Endodermal cell (in vitro differentiated cells): ENCODE measurements at regions not wholly inside any gene's neighbourhood (a gene's known extent, or its start where the extent isn't known, plus 50 kb on each side); places are given as distances from the start of the nearest gene placed in this dataset.

Source experiments
- DNase-seq: peaks from one replicate; pipeline ENCODE4 v3.0.0-alpha.2; 2017
- H3K27ac ChIP-seq: 2 replicates; pipeline ENCODE4 v1.5.1; 2013; ENCODE audit warnings: mild to moderate bottlenecking, low read depth, low read length, moderate library complexity
- H3K27me3 ChIP-seq: 2 replicates; pipeline ENCODE4 v1.6.1; 2013; ENCODE audit warnings: mild to moderate bottlenecking, low read length, moderate library complexity; ENCODE audit not compliant: insufficient read depth, control insufficient read depth, poor library complexity, severe bottlenecking
- H3K36me3 ChIP-seq: 2 replicates; pipeline ENCODE4 v1.7.0; 2013; ENCODE audit warnings: mild to moderate bottlenecking, low read length, moderate library complexity; ENCODE audit not compliant: control insufficient read depth, insufficient read depth
- H3K4me1 ChIP-seq: one replicate; pipeline ENCODE4 v1.7.0; 2013; ENCODE audit warnings: low read length; ENCODE audit not compliant: control insufficient read depth, insufficient read depth
- H3K4me3 ChIP-seq: 2 replicates; pipeline ENCODE4 v1.5.1; 2013; ENCODE audit warnings: mild to moderate bottlenecking, low read length, moderate library complexity
- H3K9ac ChIP-seq: 2 replicates; pipeline ENCODE4 v1.6.1; 2013; ENCODE audit warnings: mild to moderate bottlenecking, low read length, moderate library complexity; ENCODE audit not compliant: poor library complexity, severe bottlenecking; ENCODE audit errors: extremely low read depth
- H3K9me3 ChIP-seq: 2 replicates; pipeline ENCODE4 v1.6.1; 2013; ENCODE audit warnings: mild to moderate bottlenecking, low read length, moderate library complexity; ENCODE audit not compliant: control insufficient read depth
- H3K27ac Mint-ChIP-seq: 2 replicates; pipeline ENCODE4 v1.8.0; 2020; ENCODE audit warnings: mixed read lengths
- H3K27me3 Mint-ChIP-seq: 2 replicates; pipeline ENCODE4 v1.8.0; 2021; ENCODE audit warnings: mild to moderate bottlenecking, mixed read lengths; ENCODE audit not compliant: insufficient read depth
- H3K36me3 Mint-ChIP-seq: 2 replicates; pipeline ENCODE4 v1.8.0; 2020; ENCODE audit warnings: low read depth, mixed read lengths
- H3K4me1 Mint-ChIP-seq: 2 replicates; pipeline ENCODE4 v1.8.0; 2020; ENCODE audit warnings: mixed read lengths
- H3K4me3 Mint-ChIP-seq: 2 replicates; pipeline ENCODE4 v1.8.0; 2020; ENCODE audit warnings: mild to moderate bottlenecking, moderate library complexity, mixed read lengths
- H3K9me3 Mint-ChIP-seq: 2 replicates; pipeline ENCODE4 v1.8.0; 2020; ENCODE audit warnings: mild to moderate bottlenecking, mixed read lengths
- CTCF ChIP-seq: fragments of 200-600 bp; sonication (generic); conservative IDR thresholded peaks from 2 replicates; pipeline ENCODE4 v1.5.0; 2021; ENCODE audit warnings: antibody characterized with exemption, mild to moderate bottlenecking
- WGBS, 2 experiments: methylation state at CpG; one replicate each; pipeline versions ENCODE4 v1.1.5 to v1.1.7; 2013; ENCODE audit warnings: missing lambda C conversion rate in 2 of 2, mixed read lengths in 1 of 2; ENCODE audit not compliant: insufficient coverage in 1 of 2, insufficient read length in 1 of 2; 5-methylcytosine and 5-hydroxymethylcytosine counted together

- H3K36me3 Mint-ChIP-seq = peaks cover 10% of the 10 kb centered on the region
- no peak overlapping the region for H3K27ac Mint-ChIP-seq
- Histone ChIP-seq H3K9ac (no peak overlapping the region), H3K36me3 (no peaks in the 10 kb centered on the region), H3K27me3 (no peaks in the 10 kb centered on the region), H3K4me3 (no peak overlapping the region), H3K27ac (no peak overlapping the region), H3K4me1 (peaks cover 27% of the 10 kb centered on the region), H3K9me3 (peaks cover 26% of the 10 kb centered on the region)
- no peak overlapping the region for H3K4me3 Mint-ChIP-seq
- H3K9me3 Mint-ChIP-seq = peaks cover 37% of the 10 kb centered on the region
- TF ChIP-seq CTCF = no peak
- peaks cover 47% of the 10 kb centered on the region for H3K4me1 Mint-ChIP-seq
- no peak for DNase-seq
- no peaks in the 10 kb centered on the region for H3K27me3 Mint-ChIP-seq
- WGBS, 2 experiments = 96 to 100% methylated on average over 3 to 4 of the region's 4 CpGs
These were observed 74.6 kb upstream of the PTGFRN start for GRCh38 chr1:116835161-116835560.

GRCh38 chr1:116836099-116836498 is 73.6 kb upstream of the PTGFRN start:
- WGBS, 2 experiments = 40 to 60% methylated on average over 1 of the region's 1 CpG
- H3K9ac ChIP-seq = no peak overlapping the region
- peaks cover 27% of the 10 kb centered on the region for H3K4me1 ChIP-seq
- peaks cover 37% of the 10 kb centered on the region for H3K9me3 Mint-ChIP-seq
- H3K4me1 Mint-ChIP-seq = peaks cover 47% of the 10 kb centered on the region
- DNase-seq = peak; percentile 71
- peak overlapping the region; percentile 81 for H3K27ac Mint-ChIP-seq
- no peaks in the 10 kb centered on the region for H3K36me3 ChIP-seq
- H3K9me3 ChIP-seq = peaks cover 26% of the 10 kb centered on the region
- no peak overlapping the region for H3K27ac ChIP-seq
- H3K27me3 ChIP-seq = no peaks in the 10 kb centered on the region
- H3K27me3 Mint-ChIP-seq = no peaks in the 10 kb centered on the region
- no peak overlapping the region for H3K4me3 ChIP-seq
- no peak for TF ChIP-seq CTCF
- no peak overlapping the region for H3K4me3 Mint-ChIP-seq
- peaks cover 10% of the 10 kb centered on the region for H3K36me3 Mint-ChIP-seq

GRCh38 chr1:116841569-116842344 is 68.0 kb upstream of the PTGFRN start:
- DNase-seq = no peak
- H3K27ac ChIP-seq = no peak overlapping the region
- Mint-ChIP-seq H3K36me3 (peaks cover 6% of the 10 kb centered on the region), H3K4me1 (peaks cover 9% of the 10 kb centered on the region), H3K9me3 (peaks cover 27% of the 10 kb centered on the region), H3K27me3 (no peaks in the 10 kb centered on the region), H3K4me3 (no peak overlapping the region), H3K27ac (no peak overlapping the region)
- peaks cover 23% of the 10 kb centered on the region for H3K9me3 ChIP-seq
- H3K27me3 ChIP-seq = no peaks in the 10 kb centered on the region
- H3K9ac ChIP-seq = no peak overlapping the region
- 88 to 91% methylated on average over 1 to 2 of the region's 2 CpGs for whole genome bisulfite sequencing, 2 experiments
- no peak overlapping the region for H3K4me3 ChIP-seq
- H3K4me1 ChIP-seq = peaks cover 2% of the 10 kb centered on the region
- TF ChIP-seq CTCF = no peak
- no peaks in the 10 kb centered on the region for H3K36me3 ChIP-seq
